ENCODE measurements at regions not wholly inside any gene's neighbourhood (a gene's known extent, or its start where the extent isn't known, plus 50 kb on each side); places are given as distances from the start of the nearest gene placed in this dataset.

- H3K4me3 ChIP-seq (ENCODE audit: low read length in 3 of 3) = no peak overlapping the region
- FAIRE-seq (no peak), DNase-seq (no peak)
- intact Hi-C loops (cut with DNase I) = no loop called here
- H3K27me3 ChIP-seq (ENCODE audit: control insufficient read depth, insufficient read depth, low read length) = no peaks in the 10 kb centered on the region
- no peaks in the 10 kb centered on the region for H3K36me3 ChIP-seq (ENCODE audit: control insufficient read depth in 2 of 3, insufficient read depth in 3 of 3, low read length in 3 of 3)
- no peak overlapping the region for H3K9ac ChIP-seq (ENCODE audit: low read length in 3 of 3)
- H3K9me3 ChIP-seq (ENCODE audit: control insufficient read depth in 2 of 3, insufficient read depth in 1 of 3, low read length in 3 of 3) = peaks cover 0 to 4% (median 2%) of the 10 kb centered on the region in 3 donors
- H3K27ac ChIP-seq (ENCODE audit: low read depth in 2 of 2, low read length in 2 of 2) = no peak overlapping the region
- H3K4me1 ChIP-seq (ENCODE audit: control insufficient read depth in 2 of 3, insufficient read depth in 2 of 3, low read depth in 1 of 3, low read length in 3 of 3) = no peaks in the 10 kb centered on the region
- no peak for TF ChIP-seq CTCF (IDR thresholded peaks at IDR 0.05; ENCODE audit: borderline replicate concordance, extremely low read depth, insufficient read depth)
Observed at GRCh38 chr1:13945856-13946255, 245.9 kb downstream of the PRDM2 start.

DNA sequence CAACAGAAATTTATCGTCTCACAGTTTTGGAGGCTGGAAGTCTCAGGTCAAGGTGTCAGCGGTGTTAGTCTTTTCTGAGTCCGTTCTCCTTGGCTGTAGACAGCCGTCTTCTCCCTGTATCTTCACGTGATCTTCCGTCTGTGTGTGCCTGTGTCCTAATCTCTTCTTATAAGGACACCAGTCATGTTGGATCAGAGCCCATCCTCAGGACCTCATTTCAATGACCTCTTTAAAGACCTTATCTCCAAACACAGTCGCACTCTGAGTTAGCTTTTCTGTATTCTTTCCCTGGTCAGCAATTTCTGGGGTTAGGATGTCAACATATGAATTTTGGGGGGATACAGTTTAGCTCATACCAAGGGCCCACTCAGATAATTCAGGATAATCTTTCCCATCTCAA lies 247.7 kb downstream of the PRDM2 start:
- Histone ChIP-seq H3K27ac (ENCODE audit: low read depth in 2 of 2, low read length in 2 of 2) (no peak overlapping the region), H3K36me3 (ENCODE audit: control insufficient read depth in 2 of 3, insufficient read depth in 3 of 3, low read length in 3 of 3) (no peaks in the 10 kb centered on the region), H3K4me3 (ENCODE audit: low read length in 3 of 3) (no peak overlapping the region), H3K4me1 (ENCODE audit: control insufficient read depth in 2 of 3, insufficient read depth in 2 of 3, low read depth in 1 of 3, low read length in 3 of 3) (no peaks in the 10 kb centered on the region), H3K9ac (ENCODE audit: low read length in 3 of 3) (no peak overlapping the region), H3K9me3 (ENCODE audit: control insufficient read depth in 2 of 3, insufficient read depth in 1 of 3, low read length in 3 of 3) (peaks cover 0 to 4% (median 2%) of the 10 kb centered on the region in 3 donors), H3K27me3 (ENCODE audit: control insufficient read depth, insufficient read depth, low read length) (no peaks in the 10 kb centered on the region)
- DNase-seq = no peak
- intact Hi-C loops (cut with DNase I) = no loop called here
- FAIRE-seq = no peak
- TF ChIP-seq CTCF (IDR thresholded peaks at IDR 0.05; ENCODE audit: borderline replicate concordance, extremely low read depth, insufficient read depth) = no peak

- H3K36me3 ChIP-seq (ENCODE audit: control insufficient read depth in 2 of 3, insufficient read depth in 3 of 3, low read length in 3 of 3) = no peaks in the 10 kb centered on the region
- no peak overlapping the region for H3K4me3 ChIP-seq (ENCODE audit: low read length in 3 of 3)
- H3K27ac ChIP-seq (ENCODE audit: low read depth in 2 of 2, low read length in 2 of 2) = no peak overlapping the region
- FAIRE-seq (no peak), DNase-seq (no peak)
- no peaks in the 10 kb centered on the region for H3K4me1 ChIP-seq (ENCODE audit: control insufficient read depth in 2 of 3, insufficient read depth in 2 of 3, low read depth in 1 of 3, low read length in 3 of 3)
- no peaks in the 10 kb centered on the region for H3K27me3 ChIP-seq (ENCODE audit: control insufficient read depth, insufficient read depth, low read length)
- H3K9me3 ChIP-seq (ENCODE audit: control insufficient read depth in 2 of 3, insufficient read depth in 1 of 3, low read length in 3 of 3) = no peaks in the 10 kb centered on the region
- no peak for TF ChIP-seq CTCF (IDR thresholded peaks at IDR 0.05; ENCODE audit: borderline replicate concordance, extremely low read depth, insufficient read depth)
- intact Hi-C loops (cut with DNase I) = no loop called here
- no peak overlapping the region for H3K9ac ChIP-seq (ENCODE audit: low read length in 3 of 3)
Observed at GRCh38 chr1:13948396-13948795, 248.4 kb downstream of the PRDM2 start.

DNA sequence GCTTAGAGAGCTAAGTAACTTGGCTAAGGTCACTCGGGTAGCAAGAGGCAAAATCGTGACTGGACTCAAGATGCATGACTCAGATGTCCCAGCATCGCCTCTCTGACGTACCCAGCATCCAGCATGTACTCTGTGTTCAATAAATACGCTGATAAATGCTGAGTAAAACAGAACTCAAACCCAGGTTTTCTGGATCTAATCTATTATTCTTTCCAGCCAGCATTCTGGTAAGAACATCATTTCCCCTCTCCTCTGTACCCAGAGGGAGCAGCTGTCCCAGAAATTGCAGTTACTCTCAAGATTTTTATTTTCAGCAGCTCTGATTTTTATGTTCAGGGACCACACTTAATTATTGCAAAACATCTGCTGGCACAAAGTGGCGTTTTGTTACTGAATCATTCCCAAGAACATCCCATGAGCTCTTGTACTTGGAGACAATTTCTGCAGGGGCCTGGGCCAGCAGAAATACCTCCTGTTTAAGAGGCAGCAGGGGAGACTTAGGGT lies 249.0 kb downstream of the PRDM2 start:
- FAIRE-seq (no peak), DNase-seq (no peak)
- no peak overlapping the region for H3K27ac ChIP-seq (ENCODE audit: low read depth in 2 of 2, low read length in 2 of 2)
- H3K27me3 ChIP-seq (ENCODE audit: control insufficient read depth, insufficient read depth, low read length) = no peaks in the 10 kb centered on the region
- no peaks in the 10 kb centered on the region for H3K9me3 ChIP-seq (ENCODE audit: control insufficient read depth in 2 of 3, insufficient read depth in 1 of 3, low read length in 3 of 3)
- H3K36me3 ChIP-seq (ENCODE audit: control insufficient read depth in 2 of 3, insufficient read depth in 3 of 3, low read length in 3 of 3) = no peaks in the 10 kb centered on the region
- no peak overlapping the region for H3K4me3 ChIP-seq (ENCODE audit: low read length in 3 of 3)
- no peak for TF ChIP-seq CTCF (IDR thresholded peaks at IDR 0.05; ENCODE audit: borderline replicate concordance, extremely low read depth, insufficient read depth)
- intact Hi-C loops (cut with DNase I) = no loop called here
- no peak overlapping the region for H3K9ac ChIP-seq (ENCODE audit: low read length in 3 of 3)
- no peaks in the 10 kb centered on the region for H3K4me1 ChIP-seq (ENCODE audit: control insufficient read depth in 2 of 3, insufficient read depth in 2 of 3, low read depth in 1 of 3, low read length in 3 of 3)
